ENCODE measurements at regions not wholly inside any gene's neighbourhood (a gene's known extent, or its start where the extent isn't known, plus 50 kb on each side); places are given as distances from the start of the nearest gene placed in this dataset.

DNA sequence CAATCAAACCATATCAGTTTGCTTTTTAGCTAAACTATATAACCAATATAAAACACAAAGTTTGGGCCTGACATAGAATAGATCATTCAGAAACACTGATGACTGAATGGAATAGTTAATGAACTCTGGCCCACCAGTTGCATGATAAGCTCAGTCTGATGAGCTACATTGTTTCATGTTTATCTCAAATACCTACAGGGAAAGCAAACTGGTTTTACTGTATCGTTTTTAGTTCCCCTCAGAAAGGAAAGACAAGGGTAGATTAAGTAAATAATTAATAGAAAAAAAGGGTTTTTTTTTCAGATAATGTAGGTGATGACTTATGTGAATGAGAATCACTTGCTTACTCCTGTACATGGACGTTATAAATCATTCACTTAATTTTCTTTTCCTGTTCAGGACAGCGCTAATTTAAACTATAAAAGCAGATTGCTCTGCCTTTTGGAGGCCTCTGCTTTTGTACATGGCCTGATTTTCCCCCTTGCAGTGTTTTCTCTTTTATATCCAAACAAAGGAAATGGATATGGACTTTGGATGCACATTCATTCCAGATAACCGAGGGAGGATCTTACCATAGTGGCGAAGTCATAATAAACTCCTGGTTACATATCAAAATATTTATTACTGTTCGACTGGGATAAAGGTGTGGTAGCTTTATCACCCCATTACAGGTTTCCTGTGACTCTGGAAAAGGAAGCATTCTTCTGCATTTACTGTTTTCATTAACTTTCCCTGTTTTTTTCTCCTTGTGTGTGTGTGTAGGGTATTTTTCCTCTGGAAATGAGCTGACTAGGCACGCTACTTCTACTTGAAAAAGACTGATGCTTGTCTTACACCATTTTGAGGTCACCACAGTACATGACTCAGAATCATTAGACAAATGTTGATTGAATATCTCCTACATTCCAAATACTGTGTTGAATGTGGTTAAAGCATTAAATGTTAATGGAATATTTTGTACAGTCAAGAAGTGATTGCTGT is 373.1 kb upstream of the HS3ST1 start:
- no peaks in the 10 kb centered on the region for H3K36me3 Mint-ChIP-seq (ENCODE audit: insufficient read depth, unreplicated experiment)
- ChIA-PET CTCF (interaction anchor here (0.7 kb wide), 1 partner anchor 297 kb away, joined by 3 read pairs; no protein-coding TSS in a partner anchor), POLR2A (no interaction called here)
- Histone ChIP-seq H3K27me3 (replicated peaks; ENCODE audit: control insufficient read depth, insufficient read depth, low read length) (no peaks in the 10 kb centered on the region), H3K36me3 (ENCODE audit: control insufficient read depth, insufficient read depth, low read length) (no peaks in the 10 kb centered on the region), H3K4me1 (peaks cover 5% of the 10 kb centered on the region; the same call in 1 of the 2 replicates), H3K4me3 (ENCODE audit: low read depth, low read length) (no peak overlapping the region), H3K9me3 (no peaks in the 10 kb centered on the region)
- intact Hi-C loops (cut with micrococcal nuclease; ENCODE audit: unreplicated experiment): no loop called here
- H3K9me3 Mint-ChIP-seq (ENCODE audit: unreplicated experiment): no peaks in the 10 kb centered on the region
- no peaks in the 10 kb centered on the region for H3K4me1 Mint-ChIP-seq (ENCODE audit: low read depth, unreplicated experiment)
- H3K4me3 Mint-ChIP-seq (ENCODE audit: unreplicated experiment): no peak overlapping the region
- no peaks in the 10 kb centered on the region for H3K27me3 Mint-ChIP-seq (ENCODE audit: insufficient read depth, unreplicated experiment)
- BruUV-seq (replicated peaks): no TSS peak
- no peak overlapping the region for H3K27ac Mint-ChIP-seq (ENCODE audit: unreplicated experiment)
- TF ChIP-seq, protein P1, sequence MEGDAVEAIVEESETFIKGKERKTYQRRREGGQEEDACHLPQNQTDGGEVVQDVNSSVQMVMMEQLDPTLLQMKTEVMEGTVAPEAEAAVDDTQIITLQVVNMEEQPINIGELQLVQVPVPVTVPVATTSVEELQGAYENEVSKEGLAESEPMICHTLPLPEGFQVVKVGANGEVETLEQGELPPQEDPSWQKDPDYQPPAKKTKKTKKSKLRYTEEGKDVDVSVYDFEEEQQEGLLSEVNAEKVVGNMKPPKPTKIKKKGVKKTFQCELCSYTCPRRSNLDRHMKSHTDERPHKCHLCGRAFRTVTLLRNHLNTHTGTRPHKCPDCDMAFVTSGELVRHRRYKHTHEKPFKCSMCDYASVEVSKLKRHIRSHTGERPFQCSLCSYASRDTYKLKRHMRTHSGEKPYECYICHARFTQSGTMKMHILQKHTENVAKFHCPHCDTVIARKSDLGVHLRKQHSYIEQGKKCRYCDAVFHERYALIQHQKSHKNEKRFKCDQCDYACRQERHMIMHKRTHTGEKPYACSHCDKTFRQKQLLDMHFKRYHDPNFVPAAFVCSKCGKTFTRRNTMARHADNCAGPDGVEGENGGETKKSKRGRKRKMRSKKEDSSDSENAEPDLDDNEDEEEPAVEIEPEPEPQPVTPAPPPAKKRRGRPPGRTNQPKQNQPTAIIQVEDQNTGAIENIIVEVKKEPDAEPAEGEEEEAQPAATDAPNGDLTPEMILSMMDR (IDR thresholded peaks at IDR 0.05; ENCODE audit: insufficient read depth in 1 of 2, low read depth in 1 of 2, low read length in 1 of 2, severe bottlenecking in 1 of 2, unreplicated experiment in 1 of 2): no peak
- no peak for DNase-seq

DNA sequence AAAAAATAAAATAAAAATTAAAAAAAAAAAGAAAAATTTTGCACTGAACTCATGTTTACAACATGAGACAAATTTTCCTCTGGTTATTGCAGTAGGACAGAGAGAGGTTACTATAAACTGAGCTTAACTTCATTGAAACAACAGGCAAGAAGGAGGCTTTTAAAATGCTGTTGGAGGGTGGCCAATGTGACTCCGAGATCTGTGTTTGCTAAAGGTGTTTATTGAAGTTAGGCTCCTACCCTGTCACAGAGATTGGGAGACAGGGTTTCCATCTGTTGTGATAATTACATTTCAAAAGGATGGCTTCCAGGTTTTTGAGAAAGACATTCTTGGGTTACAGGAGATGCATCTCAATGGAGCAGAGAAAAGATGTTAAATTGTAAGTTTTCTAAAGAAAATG is 370.5 kb upstream of the HS3ST1 start:
- Mint-ChIP-seq H3K4me1 (ENCODE audit: low read depth, unreplicated experiment) (no peaks in the 10 kb centered on the region), H3K4me3 (ENCODE audit: unreplicated experiment) (no peak overlapping the region), H3K27ac (ENCODE audit: unreplicated experiment) (no peak overlapping the region), H3K36me3 (ENCODE audit: insufficient read depth, unreplicated experiment) (no peaks in the 10 kb centered on the region), H3K27me3 (ENCODE audit: insufficient read depth, unreplicated experiment) (no peaks in the 10 kb centered on the region), H3K9me3 (ENCODE audit: unreplicated experiment) (no peaks in the 10 kb centered on the region)
- H3K4me1 ChIP-seq: peaks cover 5% of the 10 kb centered on the region; the same call in 1 of the 2 replicates
- no peaks in the 10 kb centered on the region for H3K36me3 ChIP-seq (ENCODE audit: control insufficient read depth, insufficient read depth, low read length)
- no TSS peak for BruUV-seq (replicated peaks)
- TF ChIP-seq, protein P1 (IDR thresholded peaks at IDR 0.05; ENCODE audit: insufficient read depth in 1 of 2, low read depth in 1 of 2, low read length in 1 of 2, severe bottlenecking in 1 of 2, unreplicated experiment in 1 of 2): no peak
- no peaks in the 10 kb centered on the region for H3K9me3 ChIP-seq
- DNase-seq: no peak
- intact Hi-C loops (cut with micrococcal nuclease; ENCODE audit: unreplicated experiment): no loop called here
- H3K27me3 ChIP-seq (replicated peaks; ENCODE audit: control insufficient read depth, insufficient read depth, low read length): no peaks in the 10 kb centered on the region
- POLR2A ChIA-PET: no interaction called here
- CTCF ChIA-PET: no interaction called here
- no peak overlapping the region for H3K4me3 ChIP-seq (ENCODE audit: low read depth, low read length)

DNA sequence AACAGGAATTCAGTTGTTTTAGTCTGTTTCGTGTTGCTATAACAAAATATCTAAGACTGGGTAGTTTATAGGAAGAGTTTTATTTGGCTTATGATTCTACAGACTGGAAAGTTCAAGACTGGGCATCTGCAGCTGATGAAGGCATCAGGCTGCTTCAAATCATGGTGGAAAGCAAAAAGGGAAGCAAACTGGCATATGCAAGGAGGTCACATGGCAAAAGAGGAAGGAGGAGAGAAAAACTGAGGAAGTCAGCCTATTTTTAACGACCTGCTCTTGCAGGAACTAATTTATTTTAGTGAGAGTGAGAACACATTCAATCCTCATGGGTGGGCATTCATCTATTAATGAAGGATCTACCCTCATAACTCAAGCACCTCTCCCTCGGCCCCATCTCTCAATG is 363.1 kb upstream of the HS3ST1 start:
- H3K36me3 ChIP-seq (ENCODE audit: control insufficient read depth, insufficient read depth, low read length): no peaks in the 10 kb centered on the region
- H3K4me1 Mint-ChIP-seq (ENCODE audit: low read depth, unreplicated experiment): no peaks in the 10 kb centered on the region

More for the DNA sequence above, 363.1 kb upstream of the HS3ST1 start:
- Mint-ChIP-seq H3K4me3 (ENCODE audit: unreplicated experiment) (no peak overlapping the region), H3K27me3 (ENCODE audit: insufficient read depth, unreplicated experiment) (no peaks in the 10 kb centered on the region), H3K27ac (ENCODE audit: unreplicated experiment) (no peak overlapping the region), H3K9me3 (ENCODE audit: unreplicated experiment) (no peaks in the 10 kb centered on the region), H3K36me3 (ENCODE audit: insufficient read depth, unreplicated experiment) (no peaks in the 10 kb centered on the region)
- BruUV-seq (replicated peaks): no TSS peak
- CTCF ChIA-PET: no interaction called here
- no peak overlapping the region for H3K4me3 ChIP-seq (ENCODE audit: low read depth, low read length)
- no peaks in the 10 kb centered on the region for H3K27me3 ChIP-seq (replicated peaks; ENCODE audit: control insufficient read depth, insufficient read depth, low read length)
- no peak for DNase-seq
- intact Hi-C loops (cut with micrococcal nuclease; ENCODE audit: unreplicated experiment): no loop called here
- TF ChIP-seq, protein P1 (IDR thresholded peaks at IDR 0.05; ENCODE audit: insufficient read depth in 1 of 2, low read depth in 1 of 2, low read length in 1 of 2, severe bottlenecking in 1 of 2, unreplicated experiment in 1 of 2): no peak
- no peaks in the 10 kb centered on the region for H3K4me1 ChIP-seq
- POLR2A ChIA-PET: no interaction called here
- no peaks in the 10 kb centered on the region for H3K9me3 ChIP-seq

All from Caco-2 (cell line).